ENCODE measurements at regions not wholly inside any gene's neighbourhood (a gene's known extent, or its start where the extent isn't known, plus 50 kb on each side); places are given as distances from the start of the nearest gene placed in this dataset.

- TF ChIP-seq, protein P1, sequence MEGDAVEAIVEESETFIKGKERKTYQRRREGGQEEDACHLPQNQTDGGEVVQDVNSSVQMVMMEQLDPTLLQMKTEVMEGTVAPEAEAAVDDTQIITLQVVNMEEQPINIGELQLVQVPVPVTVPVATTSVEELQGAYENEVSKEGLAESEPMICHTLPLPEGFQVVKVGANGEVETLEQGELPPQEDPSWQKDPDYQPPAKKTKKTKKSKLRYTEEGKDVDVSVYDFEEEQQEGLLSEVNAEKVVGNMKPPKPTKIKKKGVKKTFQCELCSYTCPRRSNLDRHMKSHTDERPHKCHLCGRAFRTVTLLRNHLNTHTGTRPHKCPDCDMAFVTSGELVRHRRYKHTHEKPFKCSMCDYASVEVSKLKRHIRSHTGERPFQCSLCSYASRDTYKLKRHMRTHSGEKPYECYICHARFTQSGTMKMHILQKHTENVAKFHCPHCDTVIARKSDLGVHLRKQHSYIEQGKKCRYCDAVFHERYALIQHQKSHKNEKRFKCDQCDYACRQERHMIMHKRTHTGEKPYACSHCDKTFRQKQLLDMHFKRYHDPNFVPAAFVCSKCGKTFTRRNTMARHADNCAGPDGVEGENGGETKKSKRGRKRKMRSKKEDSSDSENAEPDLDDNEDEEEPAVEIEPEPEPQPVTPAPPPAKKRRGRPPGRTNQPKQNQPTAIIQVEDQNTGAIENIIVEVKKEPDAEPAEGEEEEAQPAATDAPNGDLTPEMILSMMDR (IDR thresholded peaks at IDR 0.05; ENCODE audit: low read depth, low read length, missing input control), result no peak
- no peak for TF ChIP-seq GABPA (IDR thresholded peaks at IDR 0.05 in 1 of 2, conservative IDR thresholded peaks at IDR 0.05 in 1 of 2)
- no peak for TF ChIP-seq MAX (IDR thresholded peaks at IDR 0.05)
- no peak for TF ChIP-seq SP1 (IDR thresholded peaks at IDR 0.05)
Measured at GRCh38 chr5:57791875-57792274, 309.3 kb upstream of the ACTBL2 start.

Data from liver (tissue), 3 donors.